Activated naive CD8-positive, alpha-beta T cell treated with anti-CD3 and anti-CD28 coated beads, Interleukin-2, amount 50 U/mL, for 24 hours (primary cell): ENCODE measurements at regions not wholly inside any gene's neighbourhood (a gene's known extent, or its start where the extent isn't known, plus 50 kb on each side); places are given as distances from the start of the nearest gene placed in this dataset.

Experiments used
- ATAC-seq: fragments of 150-1000 bp; cut with Tn5 transposase; one replicate; pipeline ENCODE4 v1.10.0; 2021
- DNase-seq: peaks from one replicate; pipeline ENCODE4 v3.0.0; 2021
- H3K27ac Mint-ChIP-seq: one replicate; pipeline ENCODE4 v1.8.0; 2021; ENCODE audit warnings: mild to moderate bottlenecking, mixed read lengths
- H3K27me3 Mint-ChIP-seq: one replicate; pipeline ENCODE4 v1.8.0; 2021; ENCODE audit warnings: mixed read lengths
- H3K36me3 Mint-ChIP-seq: one replicate; pipeline ENCODE4 v1.8.0; 2021; ENCODE audit warnings: low read depth, mixed read lengths
- H3K4me1 Mint-ChIP-seq: one replicate; pipeline ENCODE4 v1.8.0; 2021; ENCODE audit warnings: mixed read lengths
- H3K4me3 Mint-ChIP-seq: one replicate; pipeline ENCODE4 v1.8.0; 2021; ENCODE audit warnings: mild to moderate bottlenecking, moderate library complexity, mixed read lengths
- H3K9me3 Mint-ChIP-seq: one replicate; pipeline ENCODE4 v1.8.0; 2021; ENCODE audit warnings: mixed read lengths

- DNase-seq (no peak), ATAC-seq (no peak)
- Mint-ChIP-seq H3K27me3 (peaks cover 4% of the 10 kb centered on the region), H3K4me1 (peaks cover 13% of the 10 kb centered on the region), H3K9me3 (no peaks in the 10 kb centered on the region), H3K36me3 (no peaks in the 10 kb centered on the region), H3K4me3 (no peak overlapping the region), H3K27ac (no peak overlapping the region)
Measured at GRCh38 chr4:100820249-100820648, 302.4 kb upstream of the EMCN start.

DNA sequence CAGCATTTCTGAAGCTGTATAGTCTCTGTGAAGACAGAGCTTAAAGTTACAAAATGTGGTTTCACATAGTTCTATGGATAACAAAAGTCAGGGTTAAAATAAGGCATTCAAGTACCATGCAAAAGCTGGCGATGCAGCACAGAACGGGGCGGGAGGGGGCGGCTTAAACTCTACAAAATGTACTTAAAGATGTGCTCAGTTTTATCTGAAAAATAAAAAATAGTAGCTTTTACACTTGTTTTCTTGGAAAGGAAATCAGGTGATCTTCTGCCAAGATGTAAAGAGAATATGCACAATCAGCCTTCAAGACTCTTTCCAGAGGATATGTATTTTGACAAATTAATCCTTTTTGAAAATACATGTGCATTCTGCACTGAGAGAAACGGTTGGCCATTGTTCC, 301.7 kb upstream of the EMCN start:
- no peak for ATAC-seq
- Mint-ChIP-seq H3K9me3 (no peaks in the 10 kb centered on the region), H3K4me1 (peaks cover 13% of the 10 kb centered on the region), H3K4me3 (no peak overlapping the region), H3K27me3 (peaks cover 4% of the 10 kb centered on the region), H3K27ac (no peak overlapping the region), H3K36me3 (no peaks in the 10 kb centered on the region)
- DNase-seq: no peak

DNA sequence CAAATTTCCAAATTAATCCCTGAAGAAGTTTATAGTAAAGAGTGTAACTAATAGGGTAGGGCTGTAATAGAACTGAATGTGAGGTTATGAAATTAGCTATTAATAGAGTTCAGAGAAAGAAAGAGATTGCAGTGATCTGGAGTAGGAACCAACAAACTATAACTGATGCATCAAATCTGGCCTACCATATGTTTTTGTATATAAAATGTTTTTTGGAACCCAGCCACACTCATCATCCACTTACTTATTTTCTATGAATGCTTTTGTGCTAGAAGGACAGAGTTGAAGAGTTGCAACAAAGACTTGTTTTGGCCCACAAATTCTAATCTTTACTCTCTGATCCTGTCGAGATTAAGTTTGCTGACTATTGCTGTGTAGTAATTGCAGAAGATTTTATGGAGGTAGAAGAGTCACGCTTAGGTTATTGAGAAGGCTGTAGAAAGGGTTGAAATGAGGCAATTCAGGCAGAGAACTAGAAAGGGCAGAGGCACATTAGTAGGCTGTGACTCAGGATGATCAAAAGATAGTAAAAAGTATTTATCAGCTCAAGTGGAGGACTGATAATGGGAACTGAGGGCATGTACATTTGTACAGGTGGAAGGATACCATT, 298.7 kb upstream of the EMCN start:
- no peak for ATAC-seq
- Mint-ChIP-seq H3K27me3 (peaks cover 2% of the 10 kb centered on the region), H3K27ac (no peak overlapping the region), H3K9me3 (no peaks in the 10 kb centered on the region), H3K36me3 (no peaks in the 10 kb centered on the region), H3K4me3 (no peak overlapping the region), H3K4me1 (no peaks in the 10 kb centered on the region)
- DNase-seq: no peak

DNA sequence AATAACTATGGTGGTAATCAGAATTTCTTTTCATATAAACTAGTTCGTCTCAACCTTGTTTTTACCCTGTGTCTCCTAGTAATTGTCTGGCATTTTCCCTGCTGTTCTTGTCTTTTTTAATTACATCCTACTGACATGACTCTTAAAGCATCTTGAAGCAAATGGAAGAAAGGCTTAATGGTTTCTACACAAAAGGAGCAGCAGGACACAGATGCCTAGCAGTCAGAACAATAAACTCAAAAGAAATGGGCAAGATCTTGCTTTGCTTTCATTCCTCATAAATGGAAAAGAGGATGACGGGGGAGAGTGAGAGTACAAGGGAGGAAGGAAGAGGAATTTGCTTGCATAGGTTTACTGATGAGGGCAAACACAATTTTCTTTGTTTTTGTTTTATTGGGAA, 293.2 kb upstream of the EMCN start:
- H3K27me3 Mint-ChIP-seq: no peaks in the 10 kb centered on the region
- DNase-seq: no peak
- no peaks in the 10 kb centered on the region for H3K9me3 Mint-ChIP-seq
- ATAC-seq: no peak
- no peak overlapping the region for H3K4me3 Mint-ChIP-seq
- no peak overlapping the region for H3K27ac Mint-ChIP-seq
- H3K36me3 Mint-ChIP-seq: no peaks in the 10 kb centered on the region
- H3K4me1 Mint-ChIP-seq: no peaks in the 10 kb centered on the region

DNA sequence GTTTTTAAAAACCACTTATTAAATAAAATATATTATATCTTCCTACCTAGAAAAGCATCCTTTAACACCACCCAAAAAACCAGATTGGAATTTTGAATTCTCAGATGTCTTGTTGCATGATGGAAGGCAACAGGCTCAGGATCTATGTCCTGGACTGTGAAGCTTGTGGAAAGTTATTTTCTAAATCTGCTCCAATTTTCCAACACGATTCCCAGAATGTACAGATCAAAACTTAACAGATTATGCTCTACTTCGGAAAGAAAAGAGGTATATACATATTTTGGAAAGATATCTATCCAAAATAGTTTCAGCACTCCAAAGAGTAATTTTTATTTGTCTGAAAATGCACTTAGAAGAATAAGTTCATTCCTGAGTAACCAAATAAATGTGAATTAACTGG, 291.7 kb upstream of the EMCN start:
- ATAC-seq (no peak), DNase-seq (no peak)
- Mint-ChIP-seq H3K36me3 (no peaks in the 10 kb centered on the region), H3K27ac (no peak overlapping the region), H3K4me3 (no peak overlapping the region), H3K27me3 (no peaks in the 10 kb centered on the region), H3K9me3 (no peaks in the 10 kb centered on the region), H3K4me1 (no peaks in the 10 kb centered on the region)

GRCh38 chr4:100806988-100807387, 289.2 kb upstream of the EMCN start:
- Mint-ChIP-seq H3K4me1 (no peaks in the 10 kb centered on the region), H3K9me3 (peaks cover 3% of the 10 kb centered on the region), H3K36me3 (no peaks in the 10 kb centered on the region), H3K27me3 (no peaks in the 10 kb centered on the region), H3K4me3 (no peak overlapping the region), H3K27ac (no peak overlapping the region)
- ATAC-seq: no peak
- DNase-seq: no peak

GRCh38 chr4:100805538-100805937, 287.7 kb upstream of the EMCN start:
- no peaks in the 10 kb centered on the region for H3K4me1 Mint-ChIP-seq
- no peak for ATAC-seq

DNA sequence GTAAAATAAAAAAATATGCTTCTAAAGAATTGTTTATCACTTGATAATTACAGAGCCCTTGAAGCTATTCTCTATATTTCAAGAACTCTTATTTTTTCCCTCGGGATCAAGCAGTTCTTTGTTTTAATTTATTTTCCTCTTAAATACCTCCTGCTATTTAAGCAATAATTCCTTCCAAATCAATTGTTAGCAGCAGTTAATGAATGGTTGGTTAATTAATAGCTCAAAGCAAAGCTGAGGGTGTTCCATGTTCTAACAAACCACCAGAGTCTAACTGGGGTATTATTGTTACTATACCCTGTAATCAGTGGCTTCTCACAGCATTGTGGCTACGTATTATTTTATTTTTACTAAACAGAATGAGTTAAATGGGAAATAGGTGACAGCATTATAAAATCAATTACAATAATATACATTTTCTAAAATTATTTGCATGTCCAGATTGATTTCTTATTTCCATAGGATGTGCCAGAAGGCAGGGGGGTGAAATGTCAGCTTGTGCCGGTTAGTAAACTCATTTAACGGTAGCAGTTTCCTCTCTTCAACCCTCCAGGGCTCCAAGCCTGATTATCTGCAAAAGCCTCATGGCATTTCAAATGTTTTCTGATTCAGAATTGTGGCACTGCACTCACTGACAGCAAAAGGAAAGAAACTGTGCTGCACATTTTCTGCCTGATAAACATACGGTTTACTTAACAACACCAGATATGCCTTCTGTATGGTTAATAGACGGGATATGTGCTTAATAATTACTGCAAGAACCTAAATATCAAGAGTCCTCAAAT, 286.9 kb upstream of the EMCN start:
- H3K4me3 Mint-ChIP-seq: no peak overlapping the region
- no peaks in the 10 kb centered on the region for H3K4me1 Mint-ChIP-seq
- no peak overlapping the region for H3K27ac Mint-ChIP-seq
- DNase-seq (no peak), ATAC-seq (no peak)
- no peaks in the 10 kb centered on the region for H3K36me3 Mint-ChIP-seq
- H3K27me3 Mint-ChIP-seq: no peaks in the 10 kb centered on the region
- peaks cover 3% of the 10 kb centered on the region for H3K9me3 Mint-ChIP-seq

More at GRCh38 chr4:100805538-100805937, 287.7 kb upstream of the EMCN start:
- no peaks in the 10 kb centered on the region for H3K36me3 Mint-ChIP-seq
- no peaks in the 10 kb centered on the region for H3K27me3 Mint-ChIP-seq
- peaks cover 3% of the 10 kb centered on the region for H3K9me3 Mint-ChIP-seq
- no peak overlapping the region for H3K4me3 Mint-ChIP-seq
- no peak overlapping the region for H3K27ac Mint-ChIP-seq
- DNase-seq: no peak

DNA sequence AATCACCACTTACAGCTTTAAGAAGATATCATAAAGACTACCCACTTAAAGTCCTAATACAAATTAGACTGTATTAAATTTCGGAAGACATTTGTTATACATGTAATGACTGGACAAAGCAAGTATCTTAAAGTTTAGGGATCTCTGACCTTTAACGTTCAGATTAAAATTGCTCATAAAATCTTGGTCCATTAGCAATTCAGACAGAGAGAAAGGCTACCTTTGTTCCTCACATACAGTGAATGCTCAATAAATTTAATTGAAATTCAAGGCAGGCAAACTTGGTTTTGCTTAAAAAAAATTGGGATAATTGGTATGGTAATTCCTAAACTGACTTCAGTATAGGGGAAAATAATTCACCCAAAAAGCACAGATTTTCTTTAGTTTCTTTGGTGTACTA, 285.9 kb upstream of the EMCN start:
- no peak for DNase-seq
- Mint-ChIP-seq H3K27ac (no peak overlapping the region), H3K36me3 (no peaks in the 10 kb centered on the region), H3K4me1 (no peaks in the 10 kb centered on the region), H3K4me3 (no peak overlapping the region), H3K27me3 (no peaks in the 10 kb centered on the region), H3K9me3 (peaks cover 3% of the 10 kb centered on the region)
- no peak for ATAC-seq

- ATAC-seq (no peak), DNase-seq (no peak)
- Mint-ChIP-seq H3K27ac (no peak overlapping the region), H3K9me3 (peaks cover 3% of the 10 kb centered on the region), H3K27me3 (no peaks in the 10 kb centered on the region), H3K4me1 (no peaks in the 10 kb centered on the region), H3K4me3 (no peak overlapping the region), H3K36me3 (no peaks in the 10 kb centered on the region)
Measured at GRCh38 chr4:100799761-100800539, 282.1 kb upstream of the EMCN start.

- Mint-ChIP-seq H3K4me3 (no peak overlapping the region), H3K4me1 (no peaks in the 10 kb centered on the region), H3K36me3 (no peaks in the 10 kb centered on the region), H3K27me3 (no peaks in the 10 kb centered on the region), H3K27ac (no peak overlapping the region), H3K9me3 (peaks cover 3% of the 10 kb centered on the region)
- no peak for ATAC-seq
- DNase-seq: no peak
Measured at GRCh38 chr4:100797791-100798190, 280.0 kb upstream of the EMCN start.

DNA sequence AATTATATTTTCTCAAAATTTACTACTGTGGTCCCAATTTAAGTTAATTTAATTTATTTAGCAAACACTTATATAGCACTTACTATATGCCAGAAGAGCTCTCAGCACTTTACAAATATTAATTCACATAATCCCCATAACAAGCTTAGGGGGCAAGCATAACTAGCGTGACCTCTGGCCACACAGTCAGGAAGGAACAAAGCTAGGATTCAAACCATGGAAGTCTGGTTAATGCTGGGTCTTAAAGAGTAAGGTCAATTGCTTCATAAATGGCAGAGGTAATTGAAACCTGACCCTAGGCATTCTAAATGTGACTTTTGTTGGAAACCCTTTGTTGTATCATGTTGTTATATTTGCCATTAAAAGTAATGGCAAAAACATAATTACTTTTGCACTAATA, 279.5 kb upstream of the EMCN start:
- no peaks in the 10 kb centered on the region for H3K4me1 Mint-ChIP-seq
- no peak for DNase-seq

DNA sequence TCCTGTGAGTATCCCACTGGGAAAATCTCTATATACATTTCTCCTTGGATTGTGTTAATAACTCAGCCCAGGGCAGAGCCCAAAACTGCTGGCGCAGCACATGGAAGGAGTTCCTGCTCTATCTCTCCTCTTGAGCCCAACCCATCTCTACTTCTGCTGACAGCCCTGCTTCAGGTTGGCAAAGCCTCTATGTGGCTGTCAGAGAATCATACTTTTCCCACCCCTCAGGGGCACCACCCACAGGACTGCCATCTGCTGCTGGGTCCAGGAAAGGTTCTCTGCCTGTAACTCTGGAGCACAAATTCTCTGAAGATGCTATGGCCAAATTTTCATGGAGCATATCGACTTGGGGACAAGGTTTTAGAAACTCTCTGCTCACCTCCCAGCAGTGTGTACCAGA, 278.5 kb upstream of the EMCN start:
- no peak overlapping the region for H3K4me3 Mint-ChIP-seq
- no peaks in the 10 kb centered on the region for H3K4me1 Mint-ChIP-seq
- ATAC-seq (no peak), DNase-seq (no peak)
- H3K27me3 Mint-ChIP-seq: no peaks in the 10 kb centered on the region
- no peaks in the 10 kb centered on the region for H3K36me3 Mint-ChIP-seq
- H3K9me3 Mint-ChIP-seq: no peaks in the 10 kb centered on the region
- H3K27ac Mint-ChIP-seq: no peak overlapping the region

More for the DNA sequence above, 279.5 kb upstream of the EMCN start:
- Mint-ChIP-seq H3K9me3 (no peaks in the 10 kb centered on the region), H3K4me3 (no peak overlapping the region), H3K27ac (no peak overlapping the region), H3K27me3 (no peaks in the 10 kb centered on the region), H3K36me3 (no peaks in the 10 kb centered on the region)
- ATAC-seq: no peak

DNA sequence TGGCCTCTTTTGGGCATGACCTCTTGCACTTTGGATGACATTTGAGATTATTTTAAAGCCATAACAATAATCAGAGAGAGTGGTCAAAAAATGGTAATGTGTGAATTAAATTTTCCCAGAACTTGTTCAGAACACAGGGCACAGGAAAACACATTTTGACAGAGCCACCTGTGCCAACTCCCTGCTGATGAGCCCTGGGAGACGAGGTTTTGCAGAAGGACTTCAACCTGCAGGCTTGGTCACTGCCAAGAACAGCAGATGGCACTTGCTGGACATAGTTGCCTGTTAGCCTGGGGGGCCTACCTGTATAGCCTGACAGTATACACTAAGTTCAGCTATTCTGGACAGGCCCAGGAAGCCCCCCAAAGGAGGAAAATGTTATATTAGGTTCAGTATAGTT, 277.8 kb upstream of the EMCN start:
- no peak for DNase-seq
- Mint-ChIP-seq H3K9me3 (no peaks in the 10 kb centered on the region), H3K4me3 (no peak overlapping the region), H3K27ac (no peak overlapping the region), H3K4me1 (no peaks in the 10 kb centered on the region), H3K27me3 (no peaks in the 10 kb centered on the region), H3K36me3 (no peaks in the 10 kb centered on the region)
- no peak for ATAC-seq
